VCaP (cell line): ENCODE measurements at regions not wholly inside any gene's neighbourhood (a gene's known extent, or its start where the extent isn't known, plus 50 kb on each side); places are given as distances from the start of the nearest gene placed in this dataset.

Source experiments
- H3K27ac ChIP-seq: fragments of 450-650 bp; 2 replicates; pipeline ENCODE4 v1.5.1; 2017
- TF ChIP-seq, protein P1 (sequence below): fragments of 450-650 bp; conservative IDR thresholded peaks from 2 replicates; pipeline ENCODE4 v1.5.1; 2017; ENCODE audit warnings: mild to moderate bottlenecking, moderate library complexity

DNA sequence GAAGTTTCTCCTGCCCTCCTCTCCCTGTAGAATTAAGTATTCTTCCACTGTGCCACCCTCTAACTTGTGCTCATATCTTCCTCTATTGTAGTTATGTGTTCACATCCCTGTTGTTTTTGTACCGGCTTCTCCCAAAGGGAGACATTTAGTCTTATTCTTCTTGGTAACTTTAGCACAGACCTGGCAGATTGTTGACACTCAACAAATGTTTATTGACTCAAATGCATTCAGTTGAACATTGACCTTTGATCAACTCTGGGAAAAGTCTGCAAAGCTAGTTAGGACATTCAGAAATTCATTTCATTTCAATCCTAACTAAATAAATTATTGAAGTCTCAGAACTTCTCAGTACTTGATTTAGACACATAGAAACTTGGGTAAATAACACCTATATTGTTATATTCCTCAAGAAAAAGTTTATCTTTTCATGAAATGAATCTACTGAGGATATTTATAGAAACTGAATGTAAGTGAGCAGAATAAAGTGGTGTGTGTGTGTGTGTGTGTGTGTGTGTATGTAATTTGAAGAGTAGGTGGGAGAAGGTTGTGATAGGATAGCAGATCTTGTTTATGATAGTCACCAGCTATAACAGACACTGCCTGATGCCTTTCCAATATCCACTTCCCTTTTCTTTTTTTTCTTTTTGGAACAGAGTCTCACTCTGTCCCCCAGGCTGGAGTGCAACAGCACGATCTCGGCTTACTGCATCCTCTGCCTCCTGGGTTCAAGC is 872.4 kb upstream of the CXADR start:
- H3K27ac ChIP-seq = no peak overlapping the region
- TF ChIP-seq, protein P1, sequence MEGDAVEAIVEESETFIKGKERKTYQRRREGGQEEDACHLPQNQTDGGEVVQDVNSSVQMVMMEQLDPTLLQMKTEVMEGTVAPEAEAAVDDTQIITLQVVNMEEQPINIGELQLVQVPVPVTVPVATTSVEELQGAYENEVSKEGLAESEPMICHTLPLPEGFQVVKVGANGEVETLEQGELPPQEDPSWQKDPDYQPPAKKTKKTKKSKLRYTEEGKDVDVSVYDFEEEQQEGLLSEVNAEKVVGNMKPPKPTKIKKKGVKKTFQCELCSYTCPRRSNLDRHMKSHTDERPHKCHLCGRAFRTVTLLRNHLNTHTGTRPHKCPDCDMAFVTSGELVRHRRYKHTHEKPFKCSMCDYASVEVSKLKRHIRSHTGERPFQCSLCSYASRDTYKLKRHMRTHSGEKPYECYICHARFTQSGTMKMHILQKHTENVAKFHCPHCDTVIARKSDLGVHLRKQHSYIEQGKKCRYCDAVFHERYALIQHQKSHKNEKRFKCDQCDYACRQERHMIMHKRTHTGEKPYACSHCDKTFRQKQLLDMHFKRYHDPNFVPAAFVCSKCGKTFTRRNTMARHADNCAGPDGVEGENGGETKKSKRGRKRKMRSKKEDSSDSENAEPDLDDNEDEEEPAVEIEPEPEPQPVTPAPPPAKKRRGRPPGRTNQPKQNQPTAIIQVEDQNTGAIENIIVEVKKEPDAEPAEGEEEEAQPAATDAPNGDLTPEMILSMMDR = no peak

DNA sequence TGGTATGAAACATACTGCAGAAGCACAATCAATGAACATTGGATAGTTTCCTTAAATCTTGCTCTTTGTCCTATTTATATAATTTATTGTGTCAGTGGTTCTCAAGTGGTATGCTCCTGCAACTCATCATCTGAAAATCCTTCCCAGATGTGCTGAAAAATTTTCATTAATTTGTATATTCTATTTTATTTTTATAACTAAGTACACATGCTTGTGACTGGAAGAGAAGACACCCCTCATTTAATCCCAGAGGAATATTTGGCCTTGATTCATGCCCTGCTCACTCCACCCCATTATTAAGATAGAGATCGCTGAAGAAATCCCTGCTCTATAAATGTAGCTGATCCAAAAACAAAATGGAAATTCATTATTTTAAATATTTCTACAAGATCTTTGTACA is 870.5 kb upstream of the CXADR start:
- TF ChIP-seq, protein P1 = no peak
- H3K27ac ChIP-seq = no peak overlapping the region

DNA sequence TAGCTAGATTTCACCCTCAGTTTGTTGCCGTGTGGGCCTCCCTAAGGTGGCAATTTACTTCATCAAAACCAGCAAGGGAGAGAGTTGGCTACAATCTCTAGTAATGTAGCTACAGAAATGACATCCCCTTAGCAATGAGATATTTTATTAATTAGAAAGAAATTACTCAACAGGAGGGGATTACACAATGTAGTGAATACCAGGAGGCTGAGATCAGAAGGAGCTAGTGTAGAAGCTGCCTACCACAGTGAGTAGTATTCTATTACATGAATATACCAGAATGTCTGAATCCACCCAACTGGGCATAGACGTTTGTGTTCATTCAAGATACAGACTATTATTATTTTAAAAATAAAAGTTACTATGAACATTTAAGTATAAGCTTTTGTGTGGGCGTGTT is 868.2 kb upstream of the CXADR start:
- TF ChIP-seq, protein P1 = no peak
- no peak overlapping the region for H3K27ac ChIP-seq

- TF ChIP-seq, protein P1 = no peak
These were observed 862.0 kb upstream of the CXADR start for GRCh38 chr21:16650714-16651366.

GRCh38 chr21:16651956-16652355 is 860.9 kb upstream of the CXADR start:
- no peak overlapping the region for H3K27ac ChIP-seq
- TF ChIP-seq, protein P1 = no peak

More at GRCh38 chr21:16650714-16651366, 862.0 kb upstream of the CXADR start:
- H3K27ac ChIP-seq = no peak overlapping the region

GRCh38 chr21:16663436-16663835 is 849.4 kb upstream of the CXADR start:
- TF ChIP-seq, protein P1 = no peak
- H3K27ac ChIP-seq = no peak overlapping the region

- TF ChIP-seq, protein P1 = no peak
- peak overlapping the region; percentile 39 for H3K27ac ChIP-seq
These were observed 845.4 kb upstream of the CXADR start for GRCh38 chr21:16667395-16667794.
